ENCODE measurements at regions not wholly inside any gene's neighbourhood (a gene's known extent, or its start where the extent isn't known, plus 50 kb on each side); places are given as distances from the start of the nearest gene placed in this dataset.

GRCh38 chr10:47057471-47057870, 146.2 kb downstream of the PTPN20 start:
- no peaks in the 10 kb centered on the region for H3K4me1 ChIP-seq (ENCODE audit: control insufficient read depth, insufficient read depth, low read length)
- H3K36me3 ChIP-seq (ENCODE audit: control insufficient read depth in 2 of 2, insufficient read depth in 1 of 2, low read length in 2 of 2): no peaks in the 10 kb centered on the region
- H3K27ac ChIP-seq (ENCODE audit: extremely low read depth, low read depth, low read length): no peak overlapping the region
- H3K9me3 ChIP-seq (ENCODE audit: control insufficient read depth, insufficient read depth, low read depth, low read length): no peaks in the 10 kb centered on the region
- POLR2A ChIA-PET: no interaction called here
- H3K4me3 ChIP-seq (ENCODE audit: low read depth, low read length): no peak overlapping the region
- CTCF ChIA-PET: no interaction called here
- no peak for TF ChIP-seq ZNF670 (tag by site-specific recombination; IDR thresholded peaks at IDR 0.05; ENCODE audit: low read depth)
- TF ChIP-seq ZNF843 (tag by site-specific recombination; IDR thresholded peaks at IDR 0.05): no peak
- TF ChIP-seq, protein P1, sequence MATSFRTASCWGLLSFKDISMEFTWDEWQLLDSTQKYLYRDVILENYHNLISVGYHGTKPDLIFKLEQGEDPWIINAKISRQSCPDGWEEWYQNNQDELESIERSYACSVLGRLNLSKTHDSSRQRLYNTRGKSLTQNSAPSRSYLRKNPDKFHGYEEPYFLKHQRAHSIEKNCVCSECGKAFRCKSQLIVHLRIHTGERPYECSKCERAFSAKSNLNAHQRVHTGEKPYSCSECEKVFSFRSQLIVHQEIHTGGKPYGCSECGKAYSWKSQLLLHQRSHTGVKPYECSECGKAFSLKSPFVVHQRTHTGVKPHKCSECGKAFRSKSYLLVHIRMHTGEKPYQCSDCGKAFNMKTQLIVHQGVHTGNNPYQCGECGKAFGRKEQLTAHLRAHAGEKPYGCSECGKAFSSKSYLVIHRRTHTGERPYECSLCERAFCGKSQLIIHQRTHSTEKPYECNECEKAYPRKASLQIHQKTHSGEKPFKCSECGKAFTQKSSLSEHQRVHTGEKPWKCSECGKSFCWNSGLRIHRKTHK (tag by site-specific recombination; IDR thresholded peaks at IDR 0.05): no peak
- TF ChIP-seq ZNF585B (tag by site-specific recombination; IDR thresholded peaks at IDR 0.05): no peak
- no peak for TF ChIP-seq ZNF530 (tag by site-specific recombination; IDR thresholded peaks at IDR 0.05; ENCODE audit: low read depth)
- no peak for TF ChIP-seq TSHZ1 (tag by site-specific recombination; IDR thresholded peaks at IDR 0.05; ENCODE audit: borderline replicate concordance)
- TF ChIP-seq ZBTB20 (tag by site-specific recombination; IDR thresholded peaks at IDR 0.05): no peak
- no peak for TF ChIP-seq ZNF292 (tag by site-specific recombination; IDR thresholded peaks at IDR 0.05; ENCODE audit: borderline replicate concordance, low read depth)
- TF ChIP-seq ZNF174 (tag by site-specific recombination; IDR thresholded peaks at IDR 0.05): no peak
- no peak for TF ChIP-seq ZBTB6 (tag by site-specific recombination; IDR thresholded peaks at IDR 0.05)
- no peak for TF ChIP-seq ZNF707 (tag by site-specific recombination; IDR thresholded peaks at IDR 0.05)
- TF ChIP-seq ZFP69B (tag by site-specific recombination; IDR thresholded peaks at IDR 0.05): no peak
- TF ChIP-seq ZNF175 (tag by site-specific recombination; IDR thresholded peaks at IDR 0.05): no peak

DNA sequence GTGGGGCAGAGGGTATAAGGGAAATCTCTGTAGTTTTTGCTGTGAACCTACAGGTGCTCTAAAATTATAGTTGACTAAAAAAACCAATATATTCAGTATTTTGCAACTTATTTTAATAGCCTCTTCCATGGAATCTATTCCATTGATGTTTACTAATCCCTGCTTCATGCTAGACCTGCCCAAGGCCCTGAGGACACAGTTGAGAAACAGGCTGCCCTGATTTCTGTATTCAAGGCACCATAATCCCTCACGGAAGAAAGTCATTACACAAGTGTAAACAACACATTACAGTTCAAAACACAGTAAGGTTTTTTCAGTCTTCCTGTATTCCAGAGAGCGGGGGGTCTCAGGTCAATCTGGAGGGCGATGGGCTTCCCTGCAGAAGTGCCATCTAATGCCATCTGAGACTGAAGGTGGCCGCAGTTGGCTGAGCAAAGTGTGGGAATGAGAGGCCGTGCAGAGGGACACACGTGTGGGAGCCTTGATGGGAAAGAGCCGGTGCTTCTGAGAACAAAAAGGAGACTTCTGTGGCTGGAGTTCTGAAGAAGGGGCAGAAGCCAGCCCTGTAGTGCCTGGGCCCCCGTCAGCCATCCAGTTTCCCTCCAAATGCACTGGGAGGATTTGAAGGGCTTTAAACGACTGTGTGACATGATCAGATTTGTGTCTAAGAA, 146.9 kb downstream of the PTPN20 start:
- Histone ChIP-seq H3K4me1 (ENCODE audit: control insufficient read depth, insufficient read depth, low read length) (no peaks in the 10 kb centered on the region), H3K9me3 (ENCODE audit: control insufficient read depth, insufficient read depth, low read depth, low read length) (no peaks in the 10 kb centered on the region), H3K36me3 (ENCODE audit: control insufficient read depth in 2 of 2, insufficient read depth in 1 of 2, low read length in 2 of 2) (no peaks in the 10 kb centered on the region), H3K4me3 (ENCODE audit: low read depth, low read length) (no peak overlapping the region), H3K27ac (ENCODE audit: extremely low read depth, low read depth, low read length) (no peak overlapping the region)
- no peak for TF ChIP-seq INSM2 (tag by site-specific recombination; IDR thresholded peaks at IDR 0.05)
- TF ChIP-seq KLF9 (tag by site-specific recombination; IDR thresholded peaks at IDR 0.05; ENCODE audit: low read depth): no peak
- TF ChIP-seq, protein P2, sequence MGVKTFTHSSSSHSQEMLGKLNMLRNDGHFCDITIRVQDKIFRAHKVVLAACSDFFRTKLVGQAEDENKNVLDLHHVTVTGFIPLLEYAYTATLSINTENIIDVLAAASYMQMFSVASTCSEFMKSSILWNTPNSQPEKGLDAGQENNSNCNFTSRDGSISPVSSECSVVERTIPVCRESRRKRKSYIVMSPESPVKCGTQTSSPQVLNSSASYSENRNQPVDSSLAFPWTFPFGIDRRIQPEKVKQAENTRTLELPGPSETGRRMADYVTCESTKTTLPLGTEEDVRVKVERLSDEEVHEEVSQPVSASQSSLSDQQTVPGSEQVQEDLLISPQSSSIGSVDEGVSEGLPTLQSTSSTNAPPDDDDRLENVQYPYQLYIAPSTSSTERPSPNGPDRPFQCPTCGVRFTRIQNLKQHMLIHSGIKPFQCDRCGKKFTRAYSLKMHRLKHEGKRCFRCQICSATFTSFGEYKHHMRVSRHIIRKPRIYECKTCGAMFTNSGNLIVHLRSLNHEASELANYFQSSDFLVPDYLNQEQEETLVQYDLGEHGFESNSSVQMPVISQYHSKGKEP (tag by site-specific recombination; IDR thresholded peaks at IDR 0.05): no peak
- TF ChIP-seq GLI2 (tag by site-specific recombination; IDR thresholded peaks at IDR 0.05; ENCODE audit: borderline replicate concordance, low read depth): no peak
- no peak for TF ChIP-seq ZNF830 (tag by site-specific recombination; IDR thresholded peaks at IDR 0.05; ENCODE audit: low read depth)
- TF ChIP-seq ZNF530 (tag by site-specific recombination; IDR thresholded peaks at IDR 0.05; ENCODE audit: low read depth): no peak
- TF ChIP-seq ZNF571 (tag by site-specific recombination; IDR thresholded peaks at IDR 0.05): no peak
- TF ChIP-seq, protein P3, sequence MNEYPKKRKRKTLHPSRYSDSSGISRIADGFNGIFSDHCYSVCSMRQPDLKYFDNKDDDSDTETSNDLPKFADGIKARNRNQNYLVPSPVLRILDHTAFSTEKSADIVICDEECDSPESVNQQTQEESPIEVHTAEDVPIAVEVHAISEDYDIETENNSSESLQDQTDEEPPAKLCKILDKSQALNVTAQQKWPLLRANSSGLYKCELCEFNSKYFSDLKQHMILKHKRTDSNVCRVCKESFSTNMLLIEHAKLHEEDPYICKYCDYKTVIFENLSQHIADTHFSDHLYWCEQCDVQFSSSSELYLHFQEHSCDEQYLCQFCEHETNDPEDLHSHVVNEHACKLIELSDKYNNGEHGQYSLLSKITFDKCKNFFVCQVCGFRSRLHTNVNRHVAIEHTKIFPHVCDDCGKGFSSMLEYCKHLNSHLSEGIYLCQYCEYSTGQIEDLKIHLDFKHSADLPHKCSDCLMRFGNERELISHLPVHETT (tag by site-specific recombination; IDR thresholded peaks at IDR 0.05): no peak
- ChIA-PET CTCF (interaction anchor here (2.9 kb wide), 1 partner anchor 10 kb away, joined by 17 read pairs; no protein-coding TSS in a partner anchor), POLR2A (no interaction called here)

All from HEK293 (cell line).